ENCODE measurements at regions not wholly inside any gene's neighbourhood (a gene's known extent, or its start where the extent isn't known, plus 50 kb on each side); places are given as distances from the start of the nearest gene placed in this dataset.

- no peaks in the 10 kb centered on the region for H3K79me2 ChIP-seq (ENCODE audit: control insufficient read depth, insufficient read depth, low read length)
- no peak for DNase-seq (ENCODE audit: low read depth, low spot score)
- H3K36me3 ChIP-seq (ENCODE audit: control insufficient read depth in 2 of 2, insufficient read depth in 2 of 2, low read length in 1 of 2): no peaks in the 10 kb centered on the region
- H3K27ac ChIP-seq (ENCODE audit: control insufficient read depth, insufficient read depth): no peak overlapping the region
- TF ChIP-seq TARDBP (IDR thresholded peaks at IDR 0.05; ENCODE audit: borderline replicate concordance): no peak
- TF ChIP-seq CBFB (IDR thresholded peaks at IDR 0.05; ENCODE audit: low read depth): no peak
- no peak for TF ChIP-seq NFYA (IDR thresholded peaks at IDR 0.05; ENCODE audit: borderline replicate concordance, low read depth, low read length)
- no peak for TF ChIP-seq ZNF384 (IDR thresholded peaks at IDR 0.05; ENCODE audit: borderline replicate concordance, low read depth, low read length)
- no peak for TF ChIP-seq MXI1 (IDR thresholded peaks at IDR 0.05; ENCODE audit: low read depth, low read length)
- intact Hi-C loops (cut with micrococcal nuclease; ENCODE audit: unreplicated experiment): no loop called here
- H2AFZ ChIP-seq (ENCODE audit: control insufficient read depth, low read depth, low read length): no peak overlapping the region
- ChIA-PET RAD21 (ENCODE audit: unreplicated experiment) (no interaction called here), SMC1A (ENCODE audit: uncharacterized antibody, unreplicated experiment) (no interaction called here), CTCF (no interaction called here), POLR2A (no interaction called here)
- no peaks in the 10 kb centered on the region for H4K20me1 ChIP-seq (ENCODE audit: control insufficient read depth, insufficient read depth)
- no peaks in the 10 kb centered on the region for H3K4me1 ChIP-seq (ENCODE audit: control insufficient read depth, insufficient read depth, low read length)
- H3K4me3 ChIP-seq: no peak overlapping the region
- H3K27me3 ChIP-seq (replicated peaks in 1 of 2; ENCODE audit: control insufficient read depth in 2 of 2, insufficient read depth in 2 of 2, low read length in 1 of 2): no peaks in the 10 kb centered on the region
- no peak overlapping the region for H3K9ac ChIP-seq (ENCODE audit: control insufficient read depth, insufficient read depth, low read length)
- H3K9me3 ChIP-seq (replicated peaks; ENCODE audit: control insufficient read depth, insufficient read depth, low read length): no peaks in the 10 kb centered on the region
- WGBS (ENCODE audit: insufficient coverage, insufficient replicate concordance, low lambda C conversion rate, missing lambda C conversion rate): 16% methylated on average over 7 of the region's 7 CpGs
- H3K4me2 ChIP-seq (ENCODE audit: control insufficient read depth, insufficient read depth): no peak overlapping the region
- in situ Hi-C loops (cut with MboI): no loop called here
- BruUV-seq (replicated peaks): no TSS peak
- no peak for FAIRE-seq
- no peak for ATAC-seq
Observed at GRCh38 chr5:24351285-24351684, 293.5 kb downstream of the CDH10 start.

DNA sequence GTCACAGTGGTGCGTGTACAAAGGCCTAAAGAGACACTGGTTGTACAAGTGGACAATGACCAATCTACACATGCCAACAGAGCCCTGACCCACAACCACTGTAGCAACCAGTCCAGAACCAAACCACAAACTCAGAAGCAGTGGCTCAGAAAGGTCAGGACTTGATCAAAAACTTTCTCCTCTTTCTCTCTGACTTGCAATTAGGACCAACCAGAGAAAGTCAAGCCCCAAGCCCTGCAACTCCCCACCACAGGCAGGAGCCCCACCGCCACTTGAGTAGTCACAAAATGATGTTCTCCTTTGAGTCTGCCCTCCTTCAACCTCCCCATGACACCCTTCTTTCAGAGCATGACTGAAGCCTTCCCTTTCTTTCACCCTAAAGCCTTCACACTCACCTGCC, 291.8 kb downstream of the CDH10 start:
- H2AFZ ChIP-seq (ENCODE audit: control insufficient read depth, low read depth, low read length): no peak overlapping the region
- H3K27ac ChIP-seq (ENCODE audit: control insufficient read depth, insufficient read depth): no peak overlapping the region
- SMC1A ChIA-PET (ENCODE audit: uncharacterized antibody, unreplicated experiment): no interaction called here
- no peaks in the 10 kb centered on the region for H4K20me1 ChIP-seq (ENCODE audit: control insufficient read depth, insufficient read depth)
- no peak for TF ChIP-seq LARP7 (IDR thresholded peaks at IDR 0.05)
- TF ChIP-seq, protein P1, sequence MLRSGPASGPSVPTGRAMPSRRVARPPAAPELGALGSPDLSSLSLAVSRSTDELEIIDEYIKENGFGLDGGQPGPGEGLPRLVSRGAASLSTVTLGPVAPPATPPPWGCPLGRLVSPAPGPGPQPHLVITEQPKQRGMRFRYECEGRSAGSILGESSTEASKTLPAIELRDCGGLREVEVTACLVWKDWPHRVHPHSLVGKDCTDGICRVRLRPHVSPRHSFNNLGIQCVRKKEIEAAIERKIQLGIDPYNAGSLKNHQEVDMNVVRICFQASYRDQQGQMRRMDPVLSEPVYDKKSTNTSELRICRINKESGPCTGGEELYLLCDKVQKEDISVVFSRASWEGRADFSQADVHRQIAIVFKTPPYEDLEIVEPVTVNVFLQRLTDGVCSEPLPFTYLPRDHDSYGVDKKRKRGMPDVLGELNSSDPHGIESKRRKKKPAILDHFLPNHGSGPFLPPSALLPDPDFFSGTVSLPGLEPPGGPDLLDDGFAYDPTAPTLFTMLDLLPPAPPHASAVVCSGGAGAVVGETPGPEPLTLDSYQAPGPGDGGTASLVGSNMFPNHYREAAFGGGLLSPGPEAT (IDR thresholded peaks at IDR 0.05; ENCODE audit: low read depth): no peak
- no TSS peak for BruUV-seq (replicated peaks)
- RAD21 ChIA-PET (ENCODE audit: unreplicated experiment): no interaction called here
- WGBS (ENCODE audit: insufficient coverage, insufficient replicate concordance, low lambda C conversion rate, missing lambda C conversion rate): 0% methylated on average over 2 of the region's 2 CpGs
- H3K4me2 ChIP-seq (ENCODE audit: control insufficient read depth, insufficient read depth): no peak overlapping the region
- no peak overlapping the region for H3K9ac ChIP-seq (ENCODE audit: control insufficient read depth, insufficient read depth, low read length)
- FAIRE-seq (no peak), DNase-seq (ENCODE audit: low read depth, low spot score) (no peak), ATAC-seq (no peak)
- no peaks in the 10 kb centered on the region for H3K4me1 ChIP-seq (ENCODE audit: control insufficient read depth, insufficient read depth, low read length)
- CTCF ChIA-PET: no interaction called here
- intact Hi-C loops (cut with micrococcal nuclease; ENCODE audit: unreplicated experiment) (no loop called here), in situ Hi-C loops (cut with MboI) (no loop called here)
- H3K79me2 ChIP-seq (ENCODE audit: control insufficient read depth, insufficient read depth, low read length): no peaks in the 10 kb centered on the region
- H3K36me3 ChIP-seq (ENCODE audit: control insufficient read depth in 2 of 2, insufficient read depth in 2 of 2, low read length in 1 of 2): no peaks in the 10 kb centered on the region
- no peaks in the 10 kb centered on the region for H3K9me3 ChIP-seq (replicated peaks; ENCODE audit: control insufficient read depth, insufficient read depth, low read length)
- H3K4me3 ChIP-seq: no peak overlapping the region
- no peaks in the 10 kb centered on the region for H3K27me3 ChIP-seq (replicated peaks in 1 of 2; ENCODE audit: control insufficient read depth in 2 of 2, insufficient read depth in 2 of 2, low read length in 1 of 2)
- POLR2A ChIA-PET: no interaction called here

Data from GM12878 (cell line).